ENCODE measurements at regions not wholly inside any gene's neighbourhood (a gene's known extent, or its start where the extent isn't known, plus 50 kb on each side); places are given as distances from the start of the nearest gene placed in this dataset.

- Mint-ChIP-seq H3K9me3 (ENCODE audit: unreplicated experiment) (no peaks in the 10 kb centered on the region), H3K27ac (ENCODE audit: unreplicated experiment) (no peak overlapping the region), H3K4me3 (ENCODE audit: unreplicated experiment) (no peak overlapping the region), H3K36me3 (ENCODE audit: insufficient read depth, unreplicated experiment) (no peaks in the 10 kb centered on the region), H3K27me3 (ENCODE audit: insufficient read depth, unreplicated experiment) (no peaks in the 10 kb centered on the region), H3K4me1 (ENCODE audit: low read depth, unreplicated experiment) (no peaks in the 10 kb centered on the region)
- intact Hi-C loops (cut with micrococcal nuclease; ENCODE audit: unreplicated experiment): no loop called here
- ChIA-PET POLR2A (no interaction called here), CTCF (interaction anchor here (0.6 kb wide), 1 partner anchor 674 kb away, joined by 8 read pairs; no protein-coding TSS in a partner anchor)
- Histone ChIP-seq H3K4me1 (no peaks in the 10 kb centered on the region), H3K4me3 (ENCODE audit: low read depth, low read length) (no peak overlapping the region), H3K9me3 (no peaks in the 10 kb centered on the region), H3K27me3 (replicated peaks; ENCODE audit: control insufficient read depth, insufficient read depth, low read length) (peaks cover 2% of the 10 kb centered on the region), H3K36me3 (ENCODE audit: control insufficient read depth, insufficient read depth, low read length) (no peaks in the 10 kb centered on the region)
- BruUV-seq (replicated peaks): no TSS peak
- TF ChIP-seq CTCF (IDR thresholded peaks at IDR 0.05; ENCODE audit: insufficient read depth in 1 of 2, low read depth in 1 of 2, low read length in 1 of 2, severe bottlenecking in 1 of 2, unreplicated experiment in 1 of 2): no peak
- DNase-seq: no peak
Measured at GRCh38 chr16:22672830-22673210, 141.1 kb upstream of the HS3ST2 start.

GRCh38 chr16:22673421-22673831 is 140.5 kb upstream of the HS3ST2 start:
- H3K4me3 ChIP-seq (ENCODE audit: low read depth, low read length): no peak overlapping the region
- Mint-ChIP-seq H3K9me3 (ENCODE audit: unreplicated experiment) (no peaks in the 10 kb centered on the region), H3K27me3 (ENCODE audit: insufficient read depth, unreplicated experiment) (no peaks in the 10 kb centered on the region), H3K27ac (ENCODE audit: unreplicated experiment) (no peak overlapping the region), H3K4me3 (ENCODE audit: unreplicated experiment) (no peak overlapping the region), H3K4me1 (ENCODE audit: low read depth, unreplicated experiment) (no peaks in the 10 kb centered on the region), H3K36me3 (ENCODE audit: insufficient read depth, unreplicated experiment) (no peaks in the 10 kb centered on the region)
- no peak for TF ChIP-seq CTCF (IDR thresholded peaks at IDR 0.05; ENCODE audit: insufficient read depth in 1 of 2, low read depth in 1 of 2, low read length in 1 of 2, severe bottlenecking in 1 of 2, unreplicated experiment in 1 of 2)
- DNase-seq: no peak
- no peaks in the 10 kb centered on the region for H3K9me3 ChIP-seq
- H3K36me3 ChIP-seq (ENCODE audit: control insufficient read depth, insufficient read depth, low read length): no peaks in the 10 kb centered on the region
- H3K4me1 ChIP-seq: no peaks in the 10 kb centered on the region
- H3K27me3 ChIP-seq (replicated peaks; ENCODE audit: control insufficient read depth, insufficient read depth, low read length): peaks cover 2% of the 10 kb centered on the region
- BruUV-seq (replicated peaks): no TSS peak
- ChIA-PET POLR2A (no interaction called here), CTCF (no interaction called here)
- intact Hi-C loops (cut with micrococcal nuclease; ENCODE audit: unreplicated experiment): no loop called here

GRCh38 chr16:22674832-22675191 is 139.2 kb upstream of the HS3ST2 start:
- H3K27me3 ChIP-seq (replicated peaks; ENCODE audit: control insufficient read depth, insufficient read depth, low read length): peaks cover 2% of the 10 kb centered on the region
- TF ChIP-seq CTCF (IDR thresholded peaks at IDR 0.05; ENCODE audit: insufficient read depth in 1 of 2, low read depth in 1 of 2, low read length in 1 of 2, severe bottlenecking in 1 of 2, unreplicated experiment in 1 of 2): no peak
- no peaks in the 10 kb centered on the region for H3K9me3 Mint-ChIP-seq (ENCODE audit: unreplicated experiment)
- no peak overlapping the region for H3K4me3 ChIP-seq (ENCODE audit: low read depth, low read length)
- no peak for DNase-seq
- intact Hi-C loops (cut with micrococcal nuclease; ENCODE audit: unreplicated experiment): no loop called here
- H3K4me3 Mint-ChIP-seq (ENCODE audit: unreplicated experiment): no peak overlapping the region
- POLR2A ChIA-PET: no interaction called here
- no peaks in the 10 kb centered on the region for H3K27me3 Mint-ChIP-seq (ENCODE audit: insufficient read depth, unreplicated experiment)
- H3K36me3 ChIP-seq (ENCODE audit: control insufficient read depth, insufficient read depth, low read length): no peaks in the 10 kb centered on the region
- no peaks in the 10 kb centered on the region for H3K4me1 Mint-ChIP-seq (ENCODE audit: low read depth, unreplicated experiment)
- no peak overlapping the region for H3K27ac Mint-ChIP-seq (ENCODE audit: unreplicated experiment)
- H3K4me1 ChIP-seq: no peaks in the 10 kb centered on the region
- no peaks in the 10 kb centered on the region for H3K9me3 ChIP-seq
- H3K36me3 Mint-ChIP-seq (ENCODE audit: insufficient read depth, unreplicated experiment): no peaks in the 10 kb centered on the region
- CTCF ChIA-PET: no interaction called here
- BruUV-seq (replicated peaks): no TSS peak

All from Caco-2 (cell line).